Bronchial epithelial cell (primary cell): ENCODE measurements at regions not wholly inside any gene's neighbourhood (a gene's known extent, or its start where the extent isn't known, plus 50 kb on each side); places are given as distances from the start of the nearest gene placed in this dataset.

Source experiments
- DNase-seq: peaks from one replicate; pipeline ENCODE4 v3.0.0-alpha.2; 2010; ENCODE audit warnings: low read depth
- FAIRE-seq: peaks from 2 replicates; lab custom pipeline; 2011; peaks lifted over from hg19 to GRCh38; lab: Jason Lieb, UNC
- H3K27me3 ChIP-seq: 2 replicates; pipeline ENCODE4 v1.5.1; 2011; ENCODE audit warnings: low read length; ENCODE audit not compliant: control insufficient read depth, insufficient read depth
- H3K36me3 ChIP-seq: 2 replicates; pipeline ENCODE4 v1.5.1; 2011; ENCODE audit warnings: low read length; ENCODE audit not compliant: control insufficient read depth, insufficient read depth
- H3K4me3 ChIP-seq: 2 replicates; pipeline ENCODE4 v1.5.1; 2011; ENCODE audit warnings: mild to moderate bottlenecking, low read depth, low read length, control low read depth
- TF ChIP-seq, protein P1 (sequence below): IDR thresholded peaks from 2 replicates; pipeline ENCODE4 v1.5.1; 2011; ENCODE audit warnings: mild to moderate bottlenecking, moderate library complexity, low read length, control low read depth, inconsistent platforms; ENCODE audit not compliant: insufficient read depth, severe bottlenecking

DNA sequence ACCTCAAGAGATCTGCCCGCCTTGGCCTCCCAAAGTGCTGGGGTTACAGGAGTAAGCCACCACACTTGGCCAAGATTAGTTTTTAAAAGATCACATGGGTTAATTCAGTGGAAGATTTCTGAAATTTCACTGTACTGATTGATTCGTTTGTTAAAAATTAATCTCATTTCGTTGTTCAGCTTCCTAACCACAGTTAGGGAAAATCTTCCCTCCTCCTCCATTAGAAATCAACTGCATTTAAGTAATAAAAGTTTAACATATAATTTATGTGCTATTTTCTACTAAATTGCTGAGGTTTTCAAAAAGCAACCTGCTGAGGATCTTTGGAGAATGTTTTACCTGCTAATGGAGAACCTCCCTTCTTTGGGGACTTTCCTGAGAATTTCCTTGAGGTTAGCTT, 522.4 kb downstream of the GATA3 start:
- TF ChIP-seq, protein P1, sequence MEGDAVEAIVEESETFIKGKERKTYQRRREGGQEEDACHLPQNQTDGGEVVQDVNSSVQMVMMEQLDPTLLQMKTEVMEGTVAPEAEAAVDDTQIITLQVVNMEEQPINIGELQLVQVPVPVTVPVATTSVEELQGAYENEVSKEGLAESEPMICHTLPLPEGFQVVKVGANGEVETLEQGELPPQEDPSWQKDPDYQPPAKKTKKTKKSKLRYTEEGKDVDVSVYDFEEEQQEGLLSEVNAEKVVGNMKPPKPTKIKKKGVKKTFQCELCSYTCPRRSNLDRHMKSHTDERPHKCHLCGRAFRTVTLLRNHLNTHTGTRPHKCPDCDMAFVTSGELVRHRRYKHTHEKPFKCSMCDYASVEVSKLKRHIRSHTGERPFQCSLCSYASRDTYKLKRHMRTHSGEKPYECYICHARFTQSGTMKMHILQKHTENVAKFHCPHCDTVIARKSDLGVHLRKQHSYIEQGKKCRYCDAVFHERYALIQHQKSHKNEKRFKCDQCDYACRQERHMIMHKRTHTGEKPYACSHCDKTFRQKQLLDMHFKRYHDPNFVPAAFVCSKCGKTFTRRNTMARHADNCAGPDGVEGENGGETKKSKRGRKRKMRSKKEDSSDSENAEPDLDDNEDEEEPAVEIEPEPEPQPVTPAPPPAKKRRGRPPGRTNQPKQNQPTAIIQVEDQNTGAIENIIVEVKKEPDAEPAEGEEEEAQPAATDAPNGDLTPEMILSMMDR: no peak
- no peaks in the 10 kb centered on the region for H3K36me3 ChIP-seq
- DNase-seq (no peak), FAIRE-seq (no peak)
- no peak overlapping the region for H3K4me3 ChIP-seq
- no peaks in the 10 kb centered on the region for H3K27me3 ChIP-seq

DNA sequence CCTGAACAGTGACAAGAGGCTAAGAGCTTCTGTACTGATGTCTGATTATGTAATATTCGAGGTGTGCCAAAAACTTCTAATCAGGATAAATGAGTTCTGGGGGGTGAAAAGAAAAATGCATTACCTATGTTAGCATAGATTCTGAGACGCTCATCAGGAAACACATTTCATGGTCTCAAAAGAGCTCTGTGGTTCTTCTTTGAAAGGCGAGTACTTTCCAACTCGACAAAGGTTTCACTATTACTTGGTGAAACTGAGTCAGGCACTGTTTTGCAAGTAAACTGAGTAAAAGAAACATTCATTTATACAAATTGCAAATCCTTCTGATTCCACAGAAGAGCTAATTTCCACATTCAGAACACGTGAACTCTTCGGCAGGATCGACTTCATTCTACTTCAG, 523.2 kb downstream of the GATA3 start:
- no peak for DNase-seq
- no peak for FAIRE-seq
- Histone ChIP-seq H3K27me3 (no peaks in the 10 kb centered on the region), H3K4me3 (no peak overlapping the region), H3K36me3 (no peaks in the 10 kb centered on the region)
- TF ChIP-seq, protein P1: no peak

DNA sequence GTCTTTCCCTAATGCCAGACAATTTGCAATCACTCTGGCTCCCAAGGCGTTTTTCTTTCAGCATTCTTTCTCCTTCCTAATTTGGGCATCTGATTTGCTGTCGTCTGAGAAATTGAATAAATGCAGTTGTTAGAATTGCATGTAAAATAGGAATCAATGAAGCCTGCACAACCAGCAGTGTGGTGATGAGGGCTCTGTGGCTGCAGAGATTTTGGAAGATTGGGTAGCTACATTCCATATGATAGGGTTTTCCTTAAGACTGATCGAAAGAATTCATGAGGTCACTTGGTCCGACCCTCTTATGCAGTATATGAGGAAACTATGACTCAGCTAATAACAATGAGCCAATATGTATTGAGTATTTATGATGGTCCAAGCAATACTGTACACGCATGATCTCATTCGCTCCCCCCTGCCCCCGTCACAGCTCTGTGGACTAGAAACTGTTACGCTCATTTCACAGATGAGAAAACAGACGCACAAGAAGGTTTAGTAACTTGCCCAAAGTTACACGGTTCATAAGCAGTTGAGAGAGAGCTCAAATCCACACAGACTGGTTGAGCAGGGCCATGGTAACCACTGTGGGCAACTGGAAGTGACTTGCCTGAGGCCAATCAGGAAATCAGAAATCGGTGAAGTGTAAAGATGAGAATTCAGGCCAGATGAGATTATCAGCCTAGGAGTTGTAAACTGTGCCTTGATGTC, 527.2 kb downstream of the GATA3 start:
- no peaks in the 10 kb centered on the region for H3K36me3 ChIP-seq
- no peak overlapping the region for H3K4me3 ChIP-seq
- TF ChIP-seq, protein P1: no peak
- DNase-seq: no peak
- peak; percentile 18 for FAIRE-seq
- H3K27me3 ChIP-seq: no peaks in the 10 kb centered on the region

DNA sequence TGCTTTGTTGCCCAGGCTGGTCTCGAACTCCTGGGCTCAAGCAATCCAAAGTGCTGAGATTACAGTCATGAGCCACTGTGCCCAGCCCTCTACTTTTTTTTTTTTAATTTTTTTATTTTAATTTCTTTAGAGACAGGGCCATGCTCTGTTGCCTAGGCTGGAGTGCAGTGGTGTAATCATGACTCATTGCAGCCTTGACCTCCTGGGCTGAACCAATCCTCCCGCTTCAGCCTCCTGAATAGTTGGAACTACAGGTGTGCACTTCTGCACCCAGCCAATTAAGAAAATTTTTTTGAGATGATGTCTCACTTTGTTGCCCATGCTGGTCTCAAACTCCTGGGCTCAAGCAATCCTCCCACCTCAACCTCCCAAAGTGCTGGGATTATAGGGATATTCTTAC, 528.6 kb downstream of the GATA3 start:
- FAIRE-seq (no peak), DNase-seq (no peak)
- no peaks in the 10 kb centered on the region for H3K27me3 ChIP-seq
- no peaks in the 10 kb centered on the region for H3K36me3 ChIP-seq
- TF ChIP-seq, protein P1: no peak
- no peak overlapping the region for H3K4me3 ChIP-seq

DNA sequence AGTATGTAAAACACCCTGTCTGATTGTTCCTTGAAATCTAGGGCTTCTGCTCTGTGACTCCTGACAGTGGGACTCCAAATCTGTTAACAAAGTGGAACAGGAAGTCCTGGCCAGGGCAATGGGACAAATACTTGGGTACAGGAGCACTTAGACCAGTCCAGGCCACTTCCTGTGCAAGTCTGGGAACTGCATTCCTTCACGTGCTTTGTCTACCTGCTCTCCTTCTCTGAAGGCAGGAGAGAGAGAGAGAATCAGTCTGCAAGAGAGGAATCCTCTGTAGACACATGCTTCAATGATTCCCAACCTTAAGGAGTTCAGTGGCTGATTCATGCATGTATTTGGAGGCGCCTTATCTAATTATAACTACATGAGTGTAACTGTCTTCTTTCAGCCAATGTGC, 530.2 kb downstream of the GATA3 start:
- TF ChIP-seq, protein P1: no peak
- DNase-seq (no peak), FAIRE-seq (no peak)
- H3K36me3 ChIP-seq: no peaks in the 10 kb centered on the region
- no peak overlapping the region for H3K4me3 ChIP-seq
- no peaks in the 10 kb centered on the region for H3K27me3 ChIP-seq

DNA sequence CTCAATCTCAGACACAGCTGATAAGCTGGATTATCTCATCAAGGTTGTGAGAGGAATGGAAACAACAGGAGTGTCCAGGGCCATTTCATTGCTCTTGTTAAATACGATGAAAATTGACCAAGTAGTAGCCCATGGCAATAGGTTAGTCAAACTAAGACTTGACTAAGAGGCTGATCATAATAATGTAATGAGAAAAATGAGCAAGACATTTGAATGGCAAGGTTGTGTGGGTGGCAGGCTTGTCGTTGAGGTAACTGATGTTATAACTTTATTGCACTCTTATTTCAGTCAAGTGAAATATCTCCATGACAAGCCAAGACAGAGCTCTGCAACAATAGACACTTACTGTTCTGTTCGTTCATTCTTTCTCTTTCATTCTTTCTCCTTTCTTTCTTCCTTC, 532.0 kb downstream of the GATA3 start:
- Histone ChIP-seq H3K4me3 (no peak overlapping the region), H3K27me3 (no peaks in the 10 kb centered on the region), H3K36me3 (no peaks in the 10 kb centered on the region)
- FAIRE-seq (no peak), DNase-seq (peak; percentile 54)
- TF ChIP-seq, protein P1: no peak
